ENCODE measurements at regions not wholly inside any gene's neighbourhood (a gene's known extent, or its start where the extent isn't known, plus 50 kb on each side); places are given as distances from the start of the nearest gene placed in this dataset.
A peak's percentile ranks its signal among the peaks of the same experiment; 100 is the strongest.

DNA sequence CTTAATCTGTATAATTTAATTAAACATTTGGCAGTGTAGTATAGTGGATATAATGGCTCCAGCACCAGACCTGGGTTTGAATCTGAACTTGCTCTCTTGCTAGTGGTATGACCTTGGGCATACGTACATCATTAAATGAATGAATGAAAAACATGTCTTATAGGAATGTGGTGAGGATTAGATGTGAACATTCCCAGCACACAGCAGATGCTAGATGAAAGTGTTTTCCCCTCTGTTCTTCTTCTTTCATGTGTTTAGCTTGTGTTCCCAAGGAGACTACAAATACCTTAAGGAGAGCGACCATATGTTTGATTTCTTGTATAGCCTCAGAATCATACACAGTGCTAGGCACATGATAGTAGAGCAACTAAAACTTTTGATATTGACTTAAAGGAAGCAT is 56.5 kb downstream of the CT47B1 start:
- no peaks in the 10 kb centered on the region for H3K27me3 ChIP-seq
- H3K36me3 ChIP-seq = no peaks in the 10 kb centered on the region
- H3K4me2 ChIP-seq = no peak overlapping the region
- H3K4me3 ChIP-seq = no peak overlapping the region
- no peaks in the 10 kb centered on the region for H3K4me1 ChIP-seq
- H3K9me3 ChIP-seq (replicated peaks in 1 of 11) = no peaks in the 10 kb centered on the region
- H3K27ac ChIP-seq = no peak overlapping the region
- no peak overlapping the region for H3K9ac ChIP-seq
- no peak for TF ChIP-seq Cebpa-rat (IDR thresholded peaks at IDR 0.05)
- no peaks in the 10 kb centered on the region for H4K20me1 ChIP-seq

DNA sequence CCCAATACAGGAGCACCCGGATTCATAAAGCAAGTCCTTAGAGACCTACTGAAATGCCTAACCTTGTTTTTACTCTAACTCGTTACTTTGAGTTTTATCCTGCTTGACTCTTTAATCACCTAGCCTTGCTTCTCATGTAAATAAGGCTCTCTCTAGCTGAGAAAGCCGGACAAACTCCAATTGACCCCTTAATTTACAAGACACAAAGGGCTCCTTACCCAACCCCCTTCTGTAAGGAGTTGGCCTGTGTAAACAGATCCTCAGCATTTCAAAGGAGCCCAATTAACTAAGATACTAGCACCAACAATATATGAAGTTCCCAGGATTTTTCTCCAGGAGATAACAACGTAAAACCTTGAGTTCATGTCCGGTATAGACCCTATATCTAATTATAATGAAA is 61.7 kb downstream of the CT47B1 start:
- Histone ChIP-seq H3K36me3 (no peaks in the 10 kb centered on the region), H3K4me3 (no peak overlapping the region), H3K4me2 (no peak overlapping the region), H4K20me1 (no peaks in the 10 kb centered on the region), H3K4me1 (no peaks in the 10 kb centered on the region), H3K27me3 (no peaks in the 10 kb centered on the region), H3K27ac (no peak overlapping the region), H3K9me3 (replicated peaks in 1 of 11) (peaks cover 0 to 13% (median 5%) of the 10 kb centered on the region in 11 experiments; a peak in 7 of 22 replicates), H3K9ac (no peak overlapping the region)
- no peak for TF ChIP-seq Cebpa-rat (IDR thresholded peaks at IDR 0.05)

DNA sequence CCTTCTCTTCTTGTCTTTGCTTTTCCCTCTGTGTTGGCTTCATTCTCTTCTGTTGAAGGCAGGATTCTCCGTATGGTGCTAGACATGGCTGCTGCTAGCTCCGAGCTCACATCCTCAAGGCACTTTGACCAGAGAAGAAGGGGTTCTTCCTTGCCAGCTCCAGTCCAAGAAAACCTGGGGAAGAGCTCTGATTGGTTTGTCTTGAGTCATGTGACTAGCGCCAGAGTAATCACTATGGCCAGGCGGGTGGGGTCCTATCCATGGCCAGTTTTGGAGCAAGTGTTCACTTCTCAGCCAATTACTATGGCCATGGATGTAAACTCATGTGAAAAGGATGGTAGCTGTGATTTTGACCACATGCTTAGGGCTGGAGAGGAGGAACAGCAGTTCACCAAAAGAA is 74.2 kb downstream of the CT47B1 start:
- no peak overlapping the region for H3K27ac ChIP-seq
- H3K27me3 ChIP-seq = no peaks in the 10 kb centered on the region
- no peak overlapping the region for H3K4me3 ChIP-seq
- no peak overlapping the region for H3K4me2 ChIP-seq
- TF ChIP-seq Cebpa-rat (IDR thresholded peaks at IDR 0.05) = no peak
- H3K4me1 ChIP-seq = peaks cover 0 to 14% (median 0%) of the 10 kb centered on the region in 10 experiments; a peak in 6 of 20 replicates
- no peak overlapping the region for H3K9ac ChIP-seq
- H4K20me1 ChIP-seq = no peaks in the 10 kb centered on the region
- no peaks in the 10 kb centered on the region for H3K9me3 ChIP-seq (replicated peaks in 1 of 11)
- H3K36me3 ChIP-seq = no peaks in the 10 kb centered on the region

DNA sequence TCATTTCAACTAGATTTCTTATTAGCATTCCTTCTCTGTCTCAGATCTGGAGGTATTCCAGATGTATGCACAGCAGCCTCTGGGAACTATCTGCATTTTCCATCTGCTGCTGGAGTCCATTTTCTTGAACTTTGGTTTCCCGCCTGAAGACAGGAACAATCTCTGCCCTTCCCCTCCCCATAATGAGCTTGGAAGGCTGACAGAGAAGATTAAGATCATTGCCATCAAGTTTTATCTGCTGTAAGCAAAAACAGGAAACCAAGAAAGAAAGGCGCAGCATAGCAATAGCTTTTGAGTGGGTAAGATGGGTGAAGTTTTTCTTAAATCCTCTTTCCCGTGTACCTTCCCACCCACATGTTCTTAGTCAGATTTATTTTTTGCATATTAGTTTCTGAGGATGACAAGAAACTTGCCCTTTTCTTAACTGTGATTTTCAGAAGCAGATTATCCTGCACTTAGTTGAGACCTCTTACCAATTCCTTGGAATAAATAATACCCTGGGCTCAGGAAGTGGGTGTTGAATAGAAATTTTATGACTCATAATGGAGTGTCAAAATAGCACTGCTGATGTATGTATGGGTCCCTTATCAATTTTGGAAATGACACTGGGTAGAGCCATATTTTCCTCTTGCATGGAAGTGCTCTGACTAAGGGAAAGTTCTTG is 78.3 kb downstream of the CT47B1 start:
- Histone ChIP-seq H3K4me1 (peaks cover 0 to 30% (median 3%) of the 10 kb centered on the region in 10 experiments; a peak in 9 of 20 replicates), H3K4me3 (no peak overlapping the region), H3K36me3 (no peaks in the 10 kb centered on the region), H3K27ac (no peak overlapping the region), H3K9me3 (replicated peaks in 1 of 11) (no peaks in the 10 kb centered on the region), H3K9ac (no peak overlapping the region), H3K27me3 (no peaks in the 10 kb centered on the region), H4K20me1 (no peaks in the 10 kb centered on the region), H3K4me2 (peak overlapping the region in 3 of 11 experiments; percentile 30 to 52 (median 35); a peak in 4 of 22 replicates)
- no peak for TF ChIP-seq Cebpa-rat (IDR thresholded peaks at IDR 0.05)

DNA sequence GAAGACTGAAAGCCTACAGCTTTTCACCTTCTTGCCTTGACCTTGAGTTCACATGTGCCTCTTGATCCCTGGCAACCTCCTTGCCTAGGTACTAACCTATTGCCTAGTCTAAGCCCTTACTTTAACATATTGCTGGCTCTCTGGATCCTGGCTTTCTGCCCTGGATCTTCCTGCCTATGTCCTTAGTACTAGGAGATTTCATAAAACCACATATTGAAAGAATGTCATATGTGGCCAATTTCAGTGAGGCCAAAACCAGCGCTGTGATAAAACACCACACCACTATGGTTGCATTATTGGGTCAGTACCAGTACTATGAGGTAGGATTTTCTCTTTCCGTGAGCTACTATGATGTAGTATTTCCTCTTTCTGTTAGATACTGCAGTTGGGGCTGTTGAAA is 80.4 kb downstream of the CT47B1 start:
- Histone ChIP-seq H4K20me1 (no peaks in the 10 kb centered on the region; a peak in 1 of 22 replicates), H3K4me1 (peaks cover 0 to 47% (median 3%) of the 10 kb centered on the region in 10 experiments; a peak in 9 of 20 replicates), H3K36me3 (no peaks in the 10 kb centered on the region), H3K4me3 (no peak overlapping the region), H3K9ac (no peak overlapping the region), H3K4me2 (peak overlapping the region in 3 of 11 experiments; percentile 33 to 54 (median 39); a peak in 4 of 22 replicates), H3K27ac (no peak overlapping the region), H3K27me3 (no peaks in the 10 kb centered on the region), H3K9me3 (replicated peaks in 1 of 11) (no peaks in the 10 kb centered on the region)
- no peak for TF ChIP-seq Cebpa-rat (IDR thresholded peaks at IDR 0.05)

DNA sequence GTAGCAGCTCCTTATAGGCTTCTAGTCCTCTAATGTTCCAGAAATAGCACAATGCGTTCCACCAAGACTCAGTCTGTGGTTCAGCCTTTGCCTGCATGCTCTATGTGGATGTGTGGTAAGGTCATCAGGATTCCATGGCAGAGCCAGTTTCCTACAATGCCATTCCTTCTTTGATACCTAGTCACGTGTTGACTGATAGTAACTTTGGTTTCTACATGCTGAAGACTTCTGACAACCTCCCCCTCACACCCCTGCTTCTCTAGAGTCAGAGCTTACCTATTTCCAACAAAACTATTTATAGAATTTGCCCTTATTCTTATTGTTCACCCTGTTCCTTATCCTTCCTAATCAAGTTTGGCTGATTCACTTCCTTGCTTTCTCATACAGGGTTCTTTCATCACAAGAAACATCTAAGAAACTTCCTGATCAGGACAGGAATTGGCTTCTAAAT is 81.1 kb downstream of the CT47B1 start:
- no peaks in the 10 kb centered on the region for H3K36me3 ChIP-seq
- no peaks in the 10 kb centered on the region for H3K9me3 ChIP-seq (replicated peaks in 1 of 11)
- H3K4me3 ChIP-seq = no peak overlapping the region
- H3K27me3 ChIP-seq = no peaks in the 10 kb centered on the region
- no peak overlapping the region for H3K9ac ChIP-seq
- no peak for TF ChIP-seq Cebpa-rat (IDR thresholded peaks at IDR 0.05)
- H4K20me1 ChIP-seq = no peaks in the 10 kb centered on the region; a peak in 1 of 22 replicates
- H3K4me2 ChIP-seq = peak overlapping the region in 5 of 11 experiments; percentile 47 to 74 (median 63); a peak in 10 of 22 replicates
- peak overlapping the region in 1 of 11 experiments; percentile 17; a peak in 2 of 22 replicates for H3K27ac ChIP-seq
- peaks cover 0 to 48% (median 3%) of the 10 kb centered on the region in 10 experiments; a peak in 9 of 20 replicates for H3K4me1 ChIP-seq

DNA sequence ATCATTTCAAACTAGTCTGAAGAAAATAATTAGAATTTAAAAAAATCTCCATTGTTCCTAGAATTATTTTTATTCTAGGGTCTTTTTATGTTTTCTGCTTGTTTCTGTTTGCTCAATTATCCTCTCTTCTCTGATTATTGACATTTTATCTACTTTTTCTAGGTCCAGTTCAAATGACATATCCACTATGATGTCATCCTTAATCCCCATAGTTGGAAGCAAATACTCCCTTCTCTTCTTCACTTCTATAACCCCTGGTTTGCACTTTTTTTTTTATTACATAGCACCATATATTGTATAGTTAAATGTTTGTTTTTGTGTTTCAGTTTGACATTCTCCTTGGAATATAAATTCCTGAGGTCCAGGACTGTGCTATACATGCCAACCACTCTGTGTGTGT is 82.6 kb downstream of the CT47B1 start:
- Histone ChIP-seq H3K4me1 (peaks cover 0 to 47% (median 3%) of the 10 kb centered on the region in 10 experiments; a peak in 9 of 20 replicates), H3K27ac (no peak overlapping the region), H3K4me2 (no peak overlapping the region), H3K27me3 (no peaks in the 10 kb centered on the region), H3K36me3 (no peaks in the 10 kb centered on the region), H4K20me1 (no peaks in the 10 kb centered on the region; a peak in 1 of 22 replicates), H3K4me3 (no peak overlapping the region), H3K9me3 (replicated peaks in 1 of 11) (no peaks in the 10 kb centered on the region), H3K9ac (no peak overlapping the region)
- no peak for TF ChIP-seq Cebpa-rat (IDR thresholded peaks at IDR 0.05)

DNA sequence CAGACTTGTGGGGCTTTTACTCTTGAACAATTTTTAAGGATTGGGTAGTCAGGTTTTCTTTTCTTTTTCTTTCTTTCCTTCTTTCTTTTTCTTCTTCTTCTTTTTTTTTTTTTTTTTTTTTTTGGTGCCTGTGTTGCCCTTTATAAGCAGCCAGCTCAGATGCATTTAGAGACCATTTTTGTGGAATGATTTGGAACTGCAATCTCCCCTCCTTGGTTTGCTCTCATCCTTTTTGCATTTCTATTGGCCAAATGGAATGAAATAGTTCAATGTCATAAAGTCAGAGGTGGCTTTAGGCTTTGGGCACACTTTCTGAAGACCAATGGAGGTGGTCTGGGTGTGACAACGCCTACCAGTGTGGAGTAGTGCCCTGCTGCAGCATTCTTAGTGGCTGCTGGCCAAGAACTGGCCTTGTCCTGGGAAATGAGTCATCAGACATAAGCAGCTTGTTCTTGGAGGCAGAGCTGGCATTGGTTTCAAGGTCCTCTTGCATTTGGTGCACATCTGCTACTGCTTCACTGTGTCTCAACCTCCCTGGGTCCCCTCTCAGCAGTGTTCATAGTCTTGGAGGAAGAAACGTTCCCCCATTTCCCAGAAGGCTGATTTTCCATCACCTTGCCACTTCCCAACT is 84.5 kb downstream of the CT47B1 start:
- peak overlapping the region in 3 of 11 experiments; percentile 22 to 49 (median 38); a peak in 6 of 22 replicates for H3K4me2 ChIP-seq
- H3K9ac ChIP-seq = no peak overlapping the region
- no peaks in the 10 kb centered on the region for H3K27me3 ChIP-seq
- H3K27ac ChIP-seq = no peak overlapping the region
- H3K9me3 ChIP-seq (replicated peaks in 1 of 11) = no peaks in the 10 kb centered on the region
- H3K4me3 ChIP-seq = no peak overlapping the region
- no peaks in the 10 kb centered on the region for H3K36me3 ChIP-seq
- no peaks in the 10 kb centered on the region; a peak in 1 of 22 replicates for H4K20me1 ChIP-seq
- H3K4me1 ChIP-seq = peaks cover 0 to 34% (median 3%) of the 10 kb centered on the region in 10 experiments; a peak in 9 of 20 replicates
- no peak for TF ChIP-seq Cebpa-rat (IDR thresholded peaks at IDR 0.05)

DNA sequence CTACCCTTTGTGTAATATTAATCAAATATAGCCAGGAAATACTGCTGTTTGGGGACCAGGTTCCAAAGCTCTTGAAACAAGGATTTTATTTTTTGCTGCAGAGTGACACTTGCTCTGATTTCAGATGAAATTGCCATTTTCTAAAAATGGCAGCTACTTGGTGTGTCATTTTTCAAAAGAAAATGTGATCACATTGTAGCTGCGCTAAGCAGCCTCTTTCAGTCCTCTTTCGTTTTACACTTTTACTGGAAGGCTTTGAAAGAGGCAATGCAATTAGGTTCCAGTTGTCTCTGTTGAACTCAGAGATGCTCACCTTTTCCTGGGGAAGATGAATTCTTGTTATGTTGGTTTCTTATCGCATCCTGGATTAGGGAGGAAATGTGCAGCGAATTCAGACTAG is 85.1 kb downstream of the CT47B1 start:
- H3K27me3 ChIP-seq = no peaks in the 10 kb centered on the region
- H3K27ac ChIP-seq = no peak overlapping the region
- H3K9me3 ChIP-seq (replicated peaks in 1 of 11) = no peaks in the 10 kb centered on the region
- no peak overlapping the region for H3K9ac ChIP-seq
- H3K4me1 ChIP-seq = peaks cover 0 to 33% (median 3%) of the 10 kb centered on the region in 10 experiments; a peak in 9 of 20 replicates
- H3K4me2 ChIP-seq = peak overlapping the region in 1 of 11 experiments; percentile 28; a peak in 2 of 22 replicates
- H3K36me3 ChIP-seq = no peaks in the 10 kb centered on the region
- no peak overlapping the region for H3K4me3 ChIP-seq
- H4K20me1 ChIP-seq = no peaks in the 10 kb centered on the region; a peak in 1 of 22 replicates
- no peak for TF ChIP-seq Cebpa-rat (IDR thresholded peaks at IDR 0.05)

Measured in BLaER1 treated with 17β-estradiol and CSF1 and Interleukin-3, amounts not matched to agents 10 nM and 100 nM (cell line).